Endodermal cell (in vitro differentiated cells): ENCODE measurements at regions not wholly inside any gene's neighbourhood (a gene's known extent, or its start where the extent isn't known, plus 50 kb on each side); places are given as distances from the start of the nearest gene placed in this dataset.

Experiments used
- DNase-seq: peaks from one replicate; pipeline ENCODE4 v3.0.0-alpha.2; 2017
- H3K27ac ChIP-seq: 2 replicates; pipeline ENCODE4 v1.5.1; 2013; ENCODE audit warnings: mild to moderate bottlenecking, low read depth, low read length, moderate library complexity
- H3K27me3 ChIP-seq: 2 replicates; pipeline ENCODE4 v1.6.1; 2013; ENCODE audit warnings: mild to moderate bottlenecking, low read length, moderate library complexity; ENCODE audit not compliant: insufficient read depth, control insufficient read depth, poor library complexity, severe bottlenecking
- H3K36me3 ChIP-seq: 2 replicates; pipeline ENCODE4 v1.7.0; 2013; ENCODE audit warnings: mild to moderate bottlenecking, low read length, moderate library complexity; ENCODE audit not compliant: control insufficient read depth, insufficient read depth
- H3K4me1 ChIP-seq: one replicate; pipeline ENCODE4 v1.7.0; 2013; ENCODE audit warnings: low read length; ENCODE audit not compliant: control insufficient read depth, insufficient read depth
- H3K4me3 ChIP-seq: 2 replicates; pipeline ENCODE4 v1.5.1; 2013; ENCODE audit warnings: mild to moderate bottlenecking, low read length, moderate library complexity
- H3K9ac ChIP-seq: 2 replicates; pipeline ENCODE4 v1.6.1; 2013; ENCODE audit warnings: mild to moderate bottlenecking, low read length, moderate library complexity; ENCODE audit not compliant: poor library complexity, severe bottlenecking; ENCODE audit errors: extremely low read depth
- H3K9me3 ChIP-seq: 2 replicates; pipeline ENCODE4 v1.6.1; 2013; ENCODE audit warnings: mild to moderate bottlenecking, low read length, moderate library complexity; ENCODE audit not compliant: control insufficient read depth
- H3K27ac Mint-ChIP-seq: 2 replicates; pipeline ENCODE4 v1.8.0; 2020; ENCODE audit warnings: mixed read lengths
- H3K27me3 Mint-ChIP-seq: 2 replicates; pipeline ENCODE4 v1.8.0; 2021; ENCODE audit warnings: mild to moderate bottlenecking, mixed read lengths; ENCODE audit not compliant: insufficient read depth
- H3K36me3 Mint-ChIP-seq: 2 replicates; pipeline ENCODE4 v1.8.0; 2020; ENCODE audit warnings: low read depth, mixed read lengths
- H3K4me1 Mint-ChIP-seq: 2 replicates; pipeline ENCODE4 v1.8.0; 2020; ENCODE audit warnings: mixed read lengths
- H3K4me3 Mint-ChIP-seq: 2 replicates; pipeline ENCODE4 v1.8.0; 2020; ENCODE audit warnings: mild to moderate bottlenecking, moderate library complexity, mixed read lengths
- H3K9me3 Mint-ChIP-seq: 2 replicates; pipeline ENCODE4 v1.8.0; 2020; ENCODE audit warnings: mild to moderate bottlenecking, mixed read lengths
- CTCF ChIP-seq: fragments of 200-600 bp; sonication (generic); conservative IDR thresholded peaks from 2 replicates; pipeline ENCODE4 v1.5.0; 2021; ENCODE audit warnings: antibody characterized with exemption, mild to moderate bottlenecking
- WGBS, 2 experiments: methylation state at CpG; one replicate each; pipeline versions ENCODE4 v1.1.5 to v1.1.7; 2013; ENCODE audit warnings: missing lambda C conversion rate in 2 of 2, mixed read lengths in 1 of 2; ENCODE audit not compliant: insufficient coverage in 1 of 2, insufficient read length in 1 of 2; 5-methylcytosine and 5-hydroxymethylcytosine counted together

GRCh38 chr1:34684266-34684665, 70.6 kb upstream of the GJB5 start:
- no peaks in the 10 kb centered on the region for H3K36me3 ChIP-seq
- peak; percentile 84 for DNase-seq
- 29 to 35% methylated on average over 2 to 5 of the region's 5 CpGs for WGBS, 2 experiments
- H3K27ac ChIP-seq, result no peak overlapping the region
- H3K9ac ChIP-seq, result no peak overlapping the region
- H3K27ac Mint-ChIP-seq, result peak overlapping the region; percentile 65
- H3K9me3 ChIP-seq, result peaks cover 9% of the 10 kb centered on the region
- no peaks in the 10 kb centered on the region for H3K4me1 ChIP-seq
- peaks cover 5% of the 10 kb centered on the region for H3K9me3 Mint-ChIP-seq
- no peak overlapping the region for H3K4me3 ChIP-seq
- H3K4me1 Mint-ChIP-seq, result peaks cover 13% of the 10 kb centered on the region
- H3K4me3 Mint-ChIP-seq, result no peak overlapping the region
- TF ChIP-seq CTCF, result no peak
- H3K27me3 Mint-ChIP-seq, result no peaks in the 10 kb centered on the region
- no peaks in the 10 kb centered on the region for H3K36me3 Mint-ChIP-seq
- no peaks in the 10 kb centered on the region for H3K27me3 ChIP-seq

GRCh38 chr1:34685225-34685624, 69.6 kb upstream of the GJB5 start:
- Mint-ChIP-seq H3K27ac (no peak overlapping the region), H3K27me3 (no peaks in the 10 kb centered on the region), H3K9me3 (peaks cover 5% of the 10 kb centered on the region), H3K36me3 (no peaks in the 10 kb centered on the region), H3K4me1 (peaks cover 13% of the 10 kb centered on the region), H3K4me3 (no peak overlapping the region)
- no peak overlapping the region for H3K4me3 ChIP-seq
- H3K9ac ChIP-seq, result no peak overlapping the region
- H3K27ac ChIP-seq, result no peak overlapping the region
- peaks cover 5% of the 10 kb centered on the region for H3K9me3 ChIP-seq
- no peaks in the 10 kb centered on the region for H3K27me3 ChIP-seq
- no peak for TF ChIP-seq CTCF
- H3K4me1 ChIP-seq, result no peaks in the 10 kb centered on the region
- WGBS, 2 experiments, result 60 to 86% methylated on average over 1 to 2 of the region's 2 CpGs
- H3K36me3 ChIP-seq, result no peaks in the 10 kb centered on the region
- no peak for DNase-seq

- TF ChIP-seq CTCF, result no peak
- peaks cover 5% of the 10 kb centered on the region for H3K9me3 Mint-ChIP-seq
These were observed 68.3 kb upstream of the GJB5 start for GRCh38 chr1:34686531-34686930.

More at GRCh38 chr1:34686531-34686930, 68.3 kb upstream of the GJB5 start:
- Histone ChIP-seq H3K27ac (no peak overlapping the region), H3K27me3 (no peaks in the 10 kb centered on the region), H3K9ac (no peak overlapping the region), H3K36me3 (no peaks in the 10 kb centered on the region), H3K4me3 (no peak overlapping the region), H3K4me1 (no peaks in the 10 kb centered on the region), H3K9me3 (peaks cover 5% of the 10 kb centered on the region)
- Mint-ChIP-seq H3K4me3 (no peak overlapping the region), H3K27ac (no peak overlapping the region), H3K4me1 (peaks cover 13% of the 10 kb centered on the region), H3K27me3 (no peaks in the 10 kb centered on the region), H3K36me3 (no peaks in the 10 kb centered on the region)
- no peak for DNase-seq
- WGBS, 2 experiments, result 100% methylated on average over 1 of the region's 2 CpGs
